GM23338 (cell line): ENCODE measurements at regions not wholly inside any gene's neighbourhood (a gene's known extent, or its start where the extent isn't known, plus 50 kb on each side); places are given as distances from the start of the nearest gene placed in this dataset.

Experiments used
- ATAC-seq: fragments of 200-7000 bp; cut with Tn5 transposase; 3 replicates; pipeline ENCODE4 v1.9.1; 2020
- DNase-seq: peaks from one replicate; pipeline ENCODE4 v3.0.0-alpha.2; 2015; ENCODE audit warnings: low spot score
- H2AFZ ChIP-seq: fragments of 200-600 bp; sonication (generic); 2 replicates; pipeline ENCODE4 v1.8.0; 2016; ENCODE audit warnings: antibody characterized with exemption, mild to moderate bottlenecking, moderate library complexity
- H3F3A ChIP-seq: fragments of 200-600 bp; sonication (generic); replicated peaks from 2 replicates; pipeline ENCODE4 v1.8.0; 2017; ENCODE audit warnings: antibody characterized with exemption, mixed run types, low read depth
- H3K27ac ChIP-seq: fragments of 200-600 bp; sonication (generic); 2 replicates; pipeline ENCODE4 v1.6.1; 2016; ENCODE audit warnings: low read depth
- H3K27me3 ChIP-seq: fragments of 200-600 bp; sonication (generic); 2 replicates; pipeline ENCODE4 v1.8.0; 2016; ENCODE audit warnings: mild to moderate bottlenecking, mixed run types, moderate library complexity; ENCODE audit not compliant: insufficient read depth
- H3K36me3 ChIP-seq: fragments of 200-600 bp; sonication (generic); 2 replicates; pipeline ENCODE4 v1.8.0; 2016; ENCODE audit warnings: mild to moderate bottlenecking; ENCODE audit not compliant: insufficient read depth
- H3K4me1 ChIP-seq: fragments of 200-600 bp; sonication (generic); 2 replicates; pipeline ENCODE4 v1.8.0; 2016; ENCODE audit warnings: mild to moderate bottlenecking, moderate library complexity; ENCODE audit not compliant: insufficient read depth
- H3K4me2 ChIP-seq: fragments of 200-600 bp; sonication (generic); 2 replicates; pipeline ENCODE4 v1.7.1; 2017; ENCODE audit warnings: mixed run types
- H3K4me3 ChIP-seq: fragments of 200-600 bp; sonication (generic); 2 replicates; pipeline ENCODE4 v1.6.1; 2016; ENCODE audit warnings: mixed run types
- H3K79me2 ChIP-seq: fragments of 200-600 bp; sonication (generic); replicated peaks from 2 replicates; pipeline ENCODE4 v1.8.0; 2017; ENCODE audit warnings: mild to moderate bottlenecking; ENCODE audit not compliant: insufficient read depth
- H3K9me2 ChIP-seq: fragments of 200-600 bp; sonication (generic); 2 replicates; pipeline ENCODE4 v1.8.0; 2017; ENCODE audit not compliant: insufficient read depth
- H4K20me1 ChIP-seq: fragments of 200-600 bp; sonication (generic); replicated peaks from 2 replicates; pipeline ENCODE4 v1.8.0; 2017; ENCODE audit warnings: mild to moderate bottlenecking; ENCODE audit not compliant: insufficient read depth
- H3K27ac Mint-ChIP-seq: 2 replicates; pipeline ENCODE4 v1.8.0; 2020; ENCODE audit warnings: inconsistent platforms, mild to moderate bottlenecking, moderate library complexity, mixed read lengths
- H3K27me3 Mint-ChIP-seq: 3 replicates; pipeline ENCODE4 v1.8.0; 2022; ENCODE audit warnings: low read depth, mild to moderate bottlenecking, moderate library complexity, mixed read lengths, inconsistent platforms; ENCODE audit not compliant: insufficient read depth, poor library complexity
- H3K36me3 Mint-ChIP-seq: 3 replicates; pipeline ENCODE4 v1.8.0; 2021; ENCODE audit warnings: low read depth, mild to moderate bottlenecking, inconsistent platforms, moderate library complexity, mixed read lengths
- H3K4me1 Mint-ChIP-seq: 3 replicates; pipeline ENCODE4 v1.8.0; 2020; ENCODE audit warnings: mild to moderate bottlenecking, inconsistent platforms, mixed read lengths
- H3K4me3 Mint-ChIP-seq: 3 replicates; pipeline ENCODE4 v1.8.0; 2021; ENCODE audit warnings: moderate library complexity, mild to moderate bottlenecking, inconsistent platforms, mixed read lengths
- H3K9me3 Mint-ChIP-seq: 3 replicates; pipeline ENCODE4 v1.8.0; 2020; ENCODE audit warnings: moderate library complexity, mild to moderate bottlenecking, inconsistent platforms, mixed read lengths
- CREB1 ChIP-seq: fragments of 250-450 bp; sonication (Bioruptor Pico); IDR thresholded peaks from 2 replicates; pipeline ENCODE4 v1.5.0; 2020; ENCODE audit warnings: low read depth, mild to moderate bottlenecking, moderate library complexity
- ETS1 ChIP-seq: IDR thresholded peaks from 2 replicates; pipeline ENCODE4 v1.6.1; 2016; ENCODE audit warnings: antibody characterized with exemption
- EZH2 ChIP-seq: fragments of 200-600 bp; sonication (generic); IDR thresholded peaks from one replicate; pipeline ENCODE4 v1.8.0; 2017; ENCODE audit warnings: antibody characterized with exemption, mild to moderate bottlenecking, low read depth; ENCODE audit not compliant: unreplicated experiment
- EZH2phosphoT487 ChIP-seq: fragments of 200-600 bp; sonication (generic); IDR thresholded peaks from one replicate; pipeline ENCODE4 v1.8.1; 2018; ENCODE audit warnings: antibody characterized with exemption; ENCODE audit not compliant: unreplicated experiment
- JUNB ChIP-seq: IDR thresholded peaks from one replicate; pipeline ENCODE4 v1.6.1; 2016; ENCODE audit warnings: antibody characterized with exemption; ENCODE audit not compliant: unreplicated experiment
- NANOG ChIP-seq: IDR thresholded peaks from 2 replicates; pipeline ENCODE4 v1.6.1; 2016; ENCODE audit warnings: antibody characterized with exemption, borderline replicate concordance
- STAT1 ChIP-seq: IDR thresholded peaks from one replicate; pipeline ENCODE4 v1.6.1; 2016; ENCODE audit warnings: antibody characterized with exemption; ENCODE audit not compliant: unreplicated experiment
- ZNF114 ChIP-seq: fragments of 250-450 bp; sonication (Bioruptor Pico); IDR thresholded peaks from 2 replicates; pipeline ENCODE4 v1.5.0; 2020; ENCODE audit warnings: mild to moderate bottlenecking, moderate library complexity
- ZNF331 ChIP-seq: fragments of 250-450 bp; sonication (Bioruptor Pico); IDR thresholded peaks from 2 replicates; pipeline ENCODE4 v1.5.0; 2020; ENCODE audit warnings: low read depth, mild to moderate bottlenecking, moderate library complexity
- TF ChIP-seq, protein P1 (sequence below), 2 experiments: fragments of 200-600 bp in 1 of 2; sonication (generic) in 1 of 2; conservative IDR thresholded peaks; 2 replicates each; pipeline versions ENCODE4 v1.5.1 to v1.6.1; 2016 to 2017; ENCODE audit warnings: antibody characterized with exemption in 2 of 2, low read depth in 2 of 2, mild to moderate bottlenecking in 2 of 2, moderate library complexity in 1 of 2
- TF ChIP-seq, protein P2 (sequence below): IDR thresholded peaks from one replicate; pipeline ENCODE4 v1.6.1; 2018; ENCODE audit warnings: antibody characterized with exemption; ENCODE audit not compliant: unreplicated experiment

- H3K27me3 Mint-ChIP-seq: no peaks in the 10 kb centered on the region
- DNase-seq: no peak
- no peaks in the 10 kb centered on the region for H3K4me1 Mint-ChIP-seq
- no peak overlapping the region for H3K4me3 Mint-ChIP-seq
- no peak for ATAC-seq
- Histone ChIP-seq H3K4me1 (no peaks in the 10 kb centered on the region), H3K79me2 (no peaks in the 10 kb centered on the region), H2AFZ (no peak overlapping the region), H3K36me3 (no peaks in the 10 kb centered on the region), H3K4me2 (no peak overlapping the region), H3K27ac (no peak overlapping the region), H4K20me1 (no peaks in the 10 kb centered on the region), H3F3A (no peaks in the 10 kb centered on the region), H3K9me2 (no peaks in the 10 kb centered on the region; the same call in none of the 2 replicates), H3K27me3 (no peaks in the 10 kb centered on the region), H3K4me3 (no peak overlapping the region)
- no peak for TF ChIP-seq STAT1
- TF ChIP-seq CREB1 (CRISPR knock-in tag): no peak
- TF ChIP-seq NANOG: no peak
- H3K9me3 Mint-ChIP-seq: no peaks in the 10 kb centered on the region; the same call in 1 of the 3 replicates
- H3K36me3 Mint-ChIP-seq: no peaks in the 10 kb centered on the region
- H3K27ac Mint-ChIP-seq: no peak overlapping the region
Measured at GRCh38 chr4:137032222-137032621, 500.1 kb downstream of the PCDH18 start.

- Mint-ChIP-seq H3K27me3 (peaks cover 2% of the 10 kb centered on the region), H3K4me1 (peaks cover 10% of the 10 kb centered on the region), H3K27ac (no peak overlapping the region; the same call in 1 of the 2 replicates), H3K9me3 (no peaks in the 10 kb centered on the region; the same call in 1 of the 3 replicates), H3K4me3 (no peak overlapping the region), H3K36me3 (no peaks in the 10 kb centered on the region)
- Histone ChIP-seq H2AFZ (no peak overlapping the region), H3K79me2 (no peaks in the 10 kb centered on the region), H3K27ac (no peak overlapping the region), H3K4me1 (no peaks in the 10 kb centered on the region; the same call in 1 of the 2 replicates), H3K27me3 (no peaks in the 10 kb centered on the region), H3K4me3 (no peak overlapping the region), H4K20me1 (no peaks in the 10 kb centered on the region), H3F3A (no peaks in the 10 kb centered on the region), H3K9me2 (no peaks in the 10 kb centered on the region; the same call in none of the 2 replicates), H3K4me2 (no peak overlapping the region), H3K36me3 (no peaks in the 10 kb centered on the region)
- ATAC-seq (no peak), DNase-seq (no peak)
- no peak for TF ChIP-seq ZNF331
- TF ChIP-seq NANOG: no peak
- no peak for TF ChIP-seq JUNB
- TF ChIP-seq, protein P1, sequence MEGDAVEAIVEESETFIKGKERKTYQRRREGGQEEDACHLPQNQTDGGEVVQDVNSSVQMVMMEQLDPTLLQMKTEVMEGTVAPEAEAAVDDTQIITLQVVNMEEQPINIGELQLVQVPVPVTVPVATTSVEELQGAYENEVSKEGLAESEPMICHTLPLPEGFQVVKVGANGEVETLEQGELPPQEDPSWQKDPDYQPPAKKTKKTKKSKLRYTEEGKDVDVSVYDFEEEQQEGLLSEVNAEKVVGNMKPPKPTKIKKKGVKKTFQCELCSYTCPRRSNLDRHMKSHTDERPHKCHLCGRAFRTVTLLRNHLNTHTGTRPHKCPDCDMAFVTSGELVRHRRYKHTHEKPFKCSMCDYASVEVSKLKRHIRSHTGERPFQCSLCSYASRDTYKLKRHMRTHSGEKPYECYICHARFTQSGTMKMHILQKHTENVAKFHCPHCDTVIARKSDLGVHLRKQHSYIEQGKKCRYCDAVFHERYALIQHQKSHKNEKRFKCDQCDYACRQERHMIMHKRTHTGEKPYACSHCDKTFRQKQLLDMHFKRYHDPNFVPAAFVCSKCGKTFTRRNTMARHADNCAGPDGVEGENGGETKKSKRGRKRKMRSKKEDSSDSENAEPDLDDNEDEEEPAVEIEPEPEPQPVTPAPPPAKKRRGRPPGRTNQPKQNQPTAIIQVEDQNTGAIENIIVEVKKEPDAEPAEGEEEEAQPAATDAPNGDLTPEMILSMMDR (conservative IDR thresholded peaks at IDR 0.05; ENCODE audit: low read depth in 2 of 2): no peak
- no peak for TF ChIP-seq EZH2phosphoT487
- TF ChIP-seq CREB1 (CRISPR knock-in tag): no peak
- TF ChIP-seq, protein P2, sequence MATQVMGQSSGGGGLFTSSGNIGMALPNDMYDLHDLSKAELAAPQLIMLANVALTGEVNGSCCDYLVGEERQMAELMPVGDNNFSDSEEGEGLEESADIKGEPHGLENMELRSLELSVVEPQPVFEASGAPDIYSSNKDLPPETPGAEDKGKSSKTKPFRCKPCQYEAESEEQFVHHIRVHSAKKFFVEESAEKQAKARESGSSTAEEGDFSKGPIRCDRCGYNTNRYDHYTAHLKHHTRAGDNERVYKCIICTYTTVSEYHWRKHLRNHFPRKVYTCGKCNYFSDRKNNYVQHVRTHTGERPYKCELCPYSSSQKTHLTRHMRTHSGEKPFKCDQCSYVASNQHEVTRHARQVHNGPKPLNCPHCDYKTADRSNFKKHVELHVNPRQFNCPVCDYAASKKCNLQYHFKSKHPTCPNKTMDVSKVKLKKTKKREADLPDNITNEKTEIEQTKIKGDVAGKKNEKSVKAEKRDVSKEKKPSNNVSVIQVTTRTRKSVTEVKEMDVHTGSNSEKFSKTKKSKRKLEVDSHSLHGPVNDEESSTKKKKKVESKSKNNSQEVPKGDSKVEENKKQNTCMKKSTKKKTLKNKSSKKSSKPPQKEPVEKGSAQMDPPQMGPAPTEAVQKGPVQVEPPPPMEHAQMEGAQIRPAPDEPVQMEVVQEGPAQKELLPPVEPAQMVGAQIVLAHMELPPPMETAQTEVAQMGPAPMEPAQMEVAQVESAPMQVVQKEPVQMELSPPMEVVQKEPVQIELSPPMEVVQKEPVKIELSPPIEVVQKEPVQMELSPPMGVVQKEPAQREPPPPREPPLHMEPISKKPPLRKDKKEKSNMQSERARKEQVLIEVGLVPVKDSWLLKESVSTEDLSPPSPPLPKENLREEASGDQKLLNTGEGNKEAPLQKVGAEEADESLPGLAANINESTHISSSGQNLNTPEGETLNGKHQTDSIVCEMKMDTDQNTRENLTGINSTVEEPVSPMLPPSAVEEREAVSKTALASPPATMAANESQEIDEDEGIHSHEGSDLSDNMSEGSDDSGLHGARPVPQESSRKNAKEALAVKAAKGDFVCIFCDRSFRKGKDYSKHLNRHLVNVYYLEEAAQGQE: no peak
- no peak for TF ChIP-seq STAT1
- no peak for TF ChIP-seq ETS1
- TF ChIP-seq ZNF114: no peak
- no peak for TF ChIP-seq EZH2
Measured at GRCh38 chr4:137029026-137029425, 503.3 kb downstream of the PCDH18 start.
